Non-pigmented ciliary epithelial cell (primary cell): ENCODE measurements at regions not wholly inside any gene's neighbourhood (a gene's known extent, or its start where the extent isn't known, plus 50 kb on each side); places are given as distances from the start of the nearest gene placed in this dataset.

Source experiments
- DNase-seq: peaks from one replicate; pipeline ENCODE4 v3.0.0-alpha.2; 2010; ENCODE audit warnings: low read depth

DNA sequence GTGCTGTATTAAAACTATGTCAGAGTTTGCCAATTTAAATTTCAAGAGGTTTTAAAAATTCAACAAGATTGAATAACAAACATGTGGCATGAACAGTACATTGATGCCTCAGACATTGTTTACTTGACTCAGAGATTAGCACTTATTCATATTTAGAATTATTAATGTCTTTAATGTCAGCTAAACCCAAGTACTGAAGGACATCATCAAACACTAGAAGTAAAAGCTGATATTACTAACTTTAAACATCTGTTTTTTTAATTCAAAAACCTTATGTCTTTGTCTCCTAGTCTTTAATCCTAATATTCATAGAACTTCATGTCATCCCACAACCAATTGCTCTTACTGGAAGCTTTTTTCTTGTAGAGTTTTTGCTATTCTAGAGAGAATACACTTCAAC lies 406.2 kb upstream of the PCDH7 start:
- no peak for DNase-seq

DNA sequence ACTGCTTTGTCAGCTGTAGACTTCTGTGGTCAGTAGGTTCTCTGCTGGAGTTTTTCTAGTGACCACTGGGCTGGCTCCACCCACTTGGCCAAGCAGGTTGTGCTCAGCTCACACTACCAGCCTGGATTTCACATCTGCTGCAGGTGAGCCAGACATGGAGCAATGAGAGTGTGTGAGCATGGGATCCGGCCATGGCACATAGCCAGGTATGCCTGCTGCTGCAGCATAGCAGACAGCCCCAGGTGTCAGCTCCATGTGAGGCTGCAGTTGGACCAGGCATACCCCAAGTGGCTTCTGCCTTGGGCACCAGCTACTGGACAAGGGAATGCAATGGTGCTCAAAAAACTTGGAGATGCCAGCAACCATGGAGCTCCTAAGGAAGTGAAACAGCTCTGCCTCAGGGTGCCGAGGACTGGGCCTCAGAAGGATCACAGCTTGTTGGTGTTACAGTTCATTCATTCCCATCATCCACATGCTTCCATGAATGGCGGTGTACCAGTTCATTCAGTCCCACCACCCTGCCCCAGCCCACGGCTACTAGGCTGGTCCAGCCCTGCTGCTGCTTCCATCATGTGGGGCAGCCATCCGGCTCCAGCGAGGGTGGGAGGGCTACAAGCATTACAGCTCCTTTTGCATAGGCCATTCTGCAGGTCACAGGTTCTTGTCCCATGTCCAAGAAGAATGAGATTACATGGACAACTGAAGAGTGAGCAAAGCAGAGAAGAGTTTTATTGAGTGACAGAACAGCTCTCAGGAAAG lies 389.1 kb upstream of the PCDH7 start:
- DNase-seq: no peak

- DNase-seq: no peak
Observed at GRCh38 chr4:30341731-30342130, 378.4 kb upstream of the PCDH7 start.

DNA sequence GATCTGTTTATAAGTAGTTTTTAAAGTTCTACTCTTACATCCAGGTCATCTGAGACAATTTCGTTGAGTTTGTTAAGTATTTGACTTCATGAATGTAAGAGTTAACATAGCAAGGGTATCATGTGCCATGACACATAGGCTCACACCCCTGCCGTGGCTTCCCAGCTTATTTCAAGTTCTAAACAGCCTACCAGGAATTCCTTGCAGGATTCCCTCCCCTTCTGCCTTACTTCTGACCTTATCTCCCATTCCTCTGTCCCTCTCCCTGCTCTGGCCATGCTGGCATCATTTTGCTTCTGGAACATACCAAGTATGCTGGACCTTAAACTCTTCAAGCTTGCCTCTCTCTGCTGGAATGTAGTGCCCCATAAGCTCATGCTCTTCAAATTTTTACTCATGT lies 369.9 kb upstream of the PCDH7 start:
- no peak for DNase-seq

DNA sequence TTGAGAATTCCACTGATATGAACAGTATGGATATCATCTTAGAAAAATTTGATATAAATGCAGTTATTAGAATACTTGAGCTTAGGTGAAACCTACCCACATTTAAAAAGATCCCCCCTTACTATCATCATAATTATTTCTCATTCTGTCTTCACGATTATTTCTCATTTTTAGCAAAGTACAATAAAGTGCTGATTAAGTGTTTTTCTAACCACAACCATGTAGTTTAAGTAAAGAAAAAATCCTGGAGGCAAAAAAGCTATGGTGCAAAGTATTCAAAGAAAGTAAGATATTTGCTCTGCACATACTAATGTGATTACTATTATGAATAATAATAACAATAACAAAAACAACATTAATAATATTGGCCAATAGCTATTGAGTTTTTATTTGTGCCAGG lies 365.6 kb upstream of the PCDH7 start:
- no peak for DNase-seq

GRCh38 chr4:30362436-30362835 lies 357.7 kb upstream of the PCDH7 start:
- no peak for DNase-seq

DNA sequence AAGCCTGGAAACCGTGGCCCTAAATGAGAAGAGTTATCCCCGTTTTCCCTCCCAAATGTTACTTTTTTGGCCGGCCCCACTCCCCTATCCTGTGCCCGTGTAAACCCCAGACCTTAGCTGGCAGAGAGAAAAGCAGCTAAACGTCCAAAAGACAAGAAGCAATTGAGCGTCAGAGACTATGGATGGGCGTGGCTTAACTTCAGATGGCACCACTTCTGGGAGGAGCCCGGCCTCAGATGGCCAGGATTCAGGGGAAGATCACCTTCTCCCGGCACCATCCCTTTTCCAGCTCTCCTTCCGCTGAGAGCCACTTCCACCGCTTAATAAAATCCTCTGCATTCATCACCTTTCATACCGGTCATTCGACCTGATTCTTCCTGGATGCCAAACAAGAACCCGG lies 350.1 kb upstream of the PCDH7 start:
- no peak for DNase-seq

GRCh38 chr4:30380404-30380998 lies 339.7 kb upstream of the PCDH7 start:
- DNase-seq: peak; percentile 31

DNA sequence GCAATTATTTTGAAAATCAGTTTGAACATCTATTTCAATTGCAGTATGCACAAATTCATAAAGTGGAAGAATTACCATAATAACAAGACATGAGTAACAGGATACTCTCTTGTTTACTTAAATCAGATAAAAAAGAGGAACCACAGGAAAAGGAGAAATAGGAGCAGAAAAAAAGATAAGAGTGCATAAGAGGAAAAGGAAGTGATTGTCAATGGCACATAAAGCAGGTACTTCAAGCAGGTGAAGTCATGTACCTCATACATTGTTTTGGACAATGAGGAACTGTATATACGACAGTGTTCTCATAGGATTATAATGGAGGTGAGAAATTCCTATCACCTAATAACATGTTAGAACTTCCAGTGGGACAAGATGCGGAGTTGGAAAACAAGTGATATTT lies 334.5 kb upstream of the PCDH7 start:
- no peak for DNase-seq

GRCh38 chr4:30386266-30386895 lies 333.8 kb upstream of the PCDH7 start:
- peak; percentile 22 for DNase-seq

DNA sequence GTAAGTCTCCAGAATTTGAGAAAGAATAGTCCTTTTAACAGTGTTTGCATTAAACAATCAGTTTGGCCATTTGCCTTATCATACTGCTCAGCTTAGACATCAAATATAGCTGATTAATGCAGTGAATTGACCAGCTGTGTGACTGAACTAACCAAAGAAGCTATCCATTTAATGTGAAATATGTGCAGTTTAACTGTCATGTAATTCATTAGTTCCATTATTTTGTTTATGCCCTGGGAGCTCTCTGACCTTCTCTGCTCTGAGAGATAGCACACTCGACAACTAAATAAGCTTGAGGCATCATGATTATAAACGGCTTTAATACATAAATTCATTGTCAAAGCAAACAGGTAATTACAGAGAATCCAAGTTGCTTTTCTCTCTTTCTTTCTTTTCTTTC lies 324.3 kb upstream of the PCDH7 start:
- DNase-seq: no peak

- no peak for DNase-seq
Observed at GRCh38 chr4:30396772-30397475, 323.2 kb upstream of the PCDH7 start.

DNA sequence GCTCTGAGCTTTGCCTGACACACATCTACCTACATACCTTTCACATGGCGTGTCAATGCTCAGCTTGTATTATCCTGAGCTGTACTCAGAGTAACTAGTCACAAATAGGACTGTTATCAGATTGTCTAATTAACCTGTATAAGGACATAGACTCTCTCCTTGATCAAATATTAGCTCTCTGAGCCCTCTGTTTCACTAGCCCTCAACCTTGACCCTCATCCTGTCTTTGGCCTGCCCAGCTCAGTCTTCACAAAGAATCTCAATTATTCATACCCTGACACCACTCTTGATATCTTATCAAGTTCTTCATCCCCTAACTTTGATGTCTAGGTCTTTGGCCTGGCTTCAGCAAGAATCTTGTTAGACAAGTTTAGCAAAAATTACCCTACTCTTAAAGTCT lies 320.7 kb upstream of the PCDH7 start:
- DNase-seq: no peak

DNA sequence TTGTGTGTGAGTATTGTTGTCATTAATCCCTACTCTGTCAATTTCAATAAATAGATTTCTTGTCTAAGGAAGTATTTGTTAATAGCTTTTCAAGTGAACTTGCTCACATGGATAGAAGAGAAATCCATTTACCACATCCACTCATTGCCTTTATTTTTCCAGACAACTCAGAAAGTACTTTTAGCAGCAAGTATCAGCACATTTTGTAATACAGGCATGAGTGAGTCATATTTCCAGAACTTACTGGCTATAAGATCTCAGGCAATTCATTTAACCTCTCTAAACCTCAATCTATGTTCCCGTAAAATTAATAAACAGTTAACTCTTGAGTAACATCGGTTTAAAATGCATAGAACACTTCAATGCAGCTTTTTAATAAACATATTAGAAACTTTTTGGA lies 317.9 kb upstream of the PCDH7 start:
- DNase-seq: no peak

GRCh38 chr4:30413915-30414314 lies 306.3 kb upstream of the PCDH7 start:
- DNase-seq: no peak

GRCh38 chr4:30416547-30416946 lies 303.6 kb upstream of the PCDH7 start:
- no peak for DNase-seq

- no peak for DNase-seq
Observed at GRCh38 chr4:30427932-30428331, 292.2 kb upstream of the PCDH7 start.

DNA sequence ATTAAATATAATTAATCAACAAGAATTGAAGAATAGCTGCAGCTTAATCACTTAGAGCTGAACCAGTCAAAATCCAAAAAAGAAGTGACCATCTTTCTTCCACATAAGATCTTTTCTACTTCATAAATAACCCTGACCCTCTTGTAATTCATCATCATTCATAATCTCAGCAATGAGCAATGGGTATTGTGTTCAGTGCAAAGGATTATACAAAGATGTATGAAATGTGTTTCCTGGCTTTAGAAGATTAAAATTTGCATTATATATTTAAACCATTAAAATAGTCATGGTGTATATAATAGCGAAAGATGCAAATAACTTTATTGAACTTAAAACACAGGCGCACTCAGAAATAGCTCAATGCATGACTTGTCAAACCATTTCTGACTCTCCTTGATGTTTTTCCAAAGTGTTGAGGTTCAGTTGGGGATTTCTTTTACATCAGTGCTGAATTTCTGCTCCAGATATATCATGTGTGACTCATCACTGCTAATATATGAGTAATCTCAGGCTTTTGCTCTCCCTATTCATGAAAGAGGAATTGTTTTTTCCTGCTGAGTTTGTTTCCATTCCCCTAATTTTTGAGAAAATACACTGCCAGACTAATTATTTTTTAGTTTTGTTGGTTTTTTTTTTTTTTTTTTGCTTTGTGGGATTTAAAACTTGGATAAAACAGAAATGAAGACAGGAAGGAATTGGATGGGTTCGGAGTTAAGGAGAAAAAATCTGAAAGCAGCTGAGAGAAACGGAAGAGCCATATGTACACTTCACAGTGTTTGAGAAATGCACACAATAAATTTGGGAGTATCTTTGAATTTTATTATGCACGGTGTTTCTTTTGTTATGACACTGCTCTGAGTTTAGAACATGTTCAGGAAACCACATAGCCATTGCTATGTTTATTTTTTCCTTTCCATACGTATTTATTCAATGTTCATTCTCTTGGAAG lies 290.1 kb upstream of the PCDH7 start:
- peak; percentile 32 for DNase-seq

DNA sequence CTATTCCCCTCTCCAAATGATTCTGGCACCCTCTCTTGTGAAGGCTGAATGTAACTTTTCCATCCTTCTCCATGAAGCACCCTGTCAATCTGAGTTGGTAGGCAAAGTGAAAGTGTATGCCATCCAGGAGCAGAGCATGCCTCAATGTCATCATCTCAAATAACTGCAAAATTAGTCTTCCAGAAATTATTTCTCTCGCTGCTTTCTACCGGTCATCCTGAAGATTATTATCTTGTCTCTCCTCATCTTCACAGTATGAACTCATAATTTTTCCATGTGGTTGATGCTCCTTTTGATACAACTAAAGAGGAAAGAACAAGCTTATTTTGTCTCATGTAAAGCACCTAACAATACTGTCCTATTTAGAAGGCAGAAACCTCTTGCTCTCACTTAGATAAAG lies 285.5 kb upstream of the PCDH7 start:
- no peak for DNase-seq

- DNase-seq: no peak
Observed at GRCh38 chr4:30436394-30436793, 283.8 kb upstream of the PCDH7 start.

DNA sequence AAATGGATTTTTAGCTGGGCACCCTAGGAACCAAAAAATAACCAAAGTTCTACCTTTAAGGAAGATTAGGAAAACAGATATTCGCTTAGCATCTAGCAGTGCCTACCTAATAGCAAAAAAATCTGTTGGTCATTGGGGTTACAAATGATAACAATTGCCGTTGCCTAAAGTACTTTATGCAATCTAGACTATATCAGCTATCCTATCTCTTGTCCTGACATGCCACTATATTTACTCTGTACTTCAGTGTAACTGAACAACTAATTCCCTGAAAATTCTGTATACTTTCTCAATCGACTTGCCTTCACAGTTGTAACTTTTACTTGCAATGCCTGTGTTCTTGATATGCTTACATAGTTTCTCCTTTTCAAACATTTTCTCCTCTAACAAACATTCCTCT lies 282.9 kb upstream of the PCDH7 start:
- DNase-seq: no peak

- DNase-seq: no peak
Observed at GRCh38 chr4:30443289-30443688, 276.9 kb upstream of the PCDH7 start.
